Choroid plexus epithelial cell (primary cell): ENCODE measurements at regions not wholly inside any gene's neighbourhood (a gene's known extent, or its start where the extent isn't known, plus 50 kb on each side); places are given as distances from the start of the nearest gene placed in this dataset.

Experiments used
- DNase-seq: peaks from one replicate; pipeline ENCODE4 v3.0.0-alpha.2; 2010; ENCODE audit warnings: low read depth
- H3K4me3 ChIP-seq: 2 replicates; pipeline ENCODE4 v1.5.1; 2011; ENCODE audit warnings: low read depth, mild to moderate bottlenecking, control low read depth, low read length, moderate library complexity
- TF ChIP-seq, protein P1 (sequence below): conservative IDR thresholded peaks from 2 replicates; pipeline ENCODE4 v1.5.1; 2011; ENCODE audit warnings: low read depth, mild to moderate bottlenecking, control low read depth, inconsistent platforms, low read length, moderate library complexity

DNA sequence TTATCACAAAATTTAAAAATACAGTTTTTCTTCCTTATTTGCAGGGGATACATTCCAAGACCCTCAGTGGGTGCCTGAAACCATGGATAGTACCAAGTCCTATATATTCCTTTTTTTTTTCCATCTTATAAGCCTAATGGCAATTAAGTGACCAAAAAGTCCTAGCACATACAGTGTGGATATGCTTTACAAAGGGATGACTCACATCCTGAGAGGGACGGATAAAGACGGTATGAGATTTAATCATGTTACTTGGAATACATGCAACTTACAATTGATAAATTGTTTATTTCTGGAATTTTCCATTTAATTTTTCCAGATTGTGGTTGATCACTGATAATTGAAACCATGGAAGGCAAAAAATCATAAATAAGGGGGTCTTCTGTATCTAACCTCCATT, 181.2 kb upstream of the BRINP3 start:
- no peak overlapping the region for H3K4me3 ChIP-seq
- TF ChIP-seq, protein P1, sequence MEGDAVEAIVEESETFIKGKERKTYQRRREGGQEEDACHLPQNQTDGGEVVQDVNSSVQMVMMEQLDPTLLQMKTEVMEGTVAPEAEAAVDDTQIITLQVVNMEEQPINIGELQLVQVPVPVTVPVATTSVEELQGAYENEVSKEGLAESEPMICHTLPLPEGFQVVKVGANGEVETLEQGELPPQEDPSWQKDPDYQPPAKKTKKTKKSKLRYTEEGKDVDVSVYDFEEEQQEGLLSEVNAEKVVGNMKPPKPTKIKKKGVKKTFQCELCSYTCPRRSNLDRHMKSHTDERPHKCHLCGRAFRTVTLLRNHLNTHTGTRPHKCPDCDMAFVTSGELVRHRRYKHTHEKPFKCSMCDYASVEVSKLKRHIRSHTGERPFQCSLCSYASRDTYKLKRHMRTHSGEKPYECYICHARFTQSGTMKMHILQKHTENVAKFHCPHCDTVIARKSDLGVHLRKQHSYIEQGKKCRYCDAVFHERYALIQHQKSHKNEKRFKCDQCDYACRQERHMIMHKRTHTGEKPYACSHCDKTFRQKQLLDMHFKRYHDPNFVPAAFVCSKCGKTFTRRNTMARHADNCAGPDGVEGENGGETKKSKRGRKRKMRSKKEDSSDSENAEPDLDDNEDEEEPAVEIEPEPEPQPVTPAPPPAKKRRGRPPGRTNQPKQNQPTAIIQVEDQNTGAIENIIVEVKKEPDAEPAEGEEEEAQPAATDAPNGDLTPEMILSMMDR = no peak
- DNase-seq = peak; percentile 8

DNA sequence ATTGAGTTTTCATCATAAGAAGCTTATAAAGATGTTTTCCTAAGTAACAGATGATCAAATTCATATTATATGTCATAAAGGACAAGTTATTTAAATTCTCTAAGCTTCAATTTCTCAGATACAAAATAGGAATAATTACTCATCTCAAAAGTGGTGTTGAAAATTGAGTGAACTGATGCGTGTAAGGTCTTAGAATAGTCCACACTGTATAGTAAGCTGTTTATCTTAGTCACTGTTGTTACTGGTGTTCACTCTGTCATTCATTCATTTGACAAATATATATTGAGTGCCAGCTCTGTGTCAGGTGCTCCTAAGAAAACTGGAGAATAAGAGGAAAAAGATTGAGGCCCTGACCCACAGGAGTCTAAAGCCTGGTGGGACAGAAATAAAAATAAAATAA, 186.3 kb upstream of the BRINP3 start:
- H3K4me3 ChIP-seq = no peak overlapping the region
- DNase-seq = no peak
- TF ChIP-seq, protein P1 = no peak

DNA sequence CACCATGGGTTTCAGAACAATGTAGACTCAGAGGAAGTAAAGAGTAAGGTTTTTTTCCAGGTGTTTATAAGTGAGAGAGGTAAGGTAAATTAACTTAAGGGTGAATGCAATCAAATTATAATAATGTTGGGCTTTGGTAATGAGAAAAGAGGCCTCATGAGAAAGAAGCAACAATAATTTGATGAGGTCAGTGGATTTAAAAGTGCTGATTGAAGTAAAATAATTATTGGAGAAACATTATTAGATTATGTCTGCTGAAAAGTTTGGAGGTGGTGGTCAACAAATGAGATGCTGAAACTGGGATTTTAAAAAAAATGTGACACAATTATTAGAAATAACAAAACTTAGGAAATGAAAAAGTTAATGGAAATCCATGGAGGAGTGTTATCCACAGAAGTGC, 187.4 kb upstream of the BRINP3 start:
- H3K4me3 ChIP-seq = no peak overlapping the region
- DNase-seq = no peak
- TF ChIP-seq, protein P1 = no peak

DNA sequence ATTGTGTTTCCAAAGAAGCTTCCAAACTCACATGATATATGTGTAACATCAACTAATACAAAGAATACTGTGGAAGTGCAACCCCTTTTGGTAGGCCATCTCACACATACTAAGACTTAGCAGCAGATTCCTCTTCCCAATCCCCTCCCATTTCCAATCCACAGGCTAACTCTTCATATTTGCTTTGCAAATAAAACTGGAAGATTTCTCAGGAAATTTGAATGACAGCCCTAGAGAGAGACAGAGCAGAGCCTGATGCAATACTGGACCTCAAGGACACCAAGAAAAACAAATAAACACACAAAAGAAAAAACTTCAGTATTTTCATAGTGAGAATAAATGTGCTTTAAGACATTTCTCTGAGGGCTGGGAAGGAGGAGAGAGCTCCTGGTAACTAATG, 190.2 kb upstream of the BRINP3 start:
- no peak overlapping the region for H3K4me3 ChIP-seq
- DNase-seq = no peak
- TF ChIP-seq, protein P1 = no peak

DNA sequence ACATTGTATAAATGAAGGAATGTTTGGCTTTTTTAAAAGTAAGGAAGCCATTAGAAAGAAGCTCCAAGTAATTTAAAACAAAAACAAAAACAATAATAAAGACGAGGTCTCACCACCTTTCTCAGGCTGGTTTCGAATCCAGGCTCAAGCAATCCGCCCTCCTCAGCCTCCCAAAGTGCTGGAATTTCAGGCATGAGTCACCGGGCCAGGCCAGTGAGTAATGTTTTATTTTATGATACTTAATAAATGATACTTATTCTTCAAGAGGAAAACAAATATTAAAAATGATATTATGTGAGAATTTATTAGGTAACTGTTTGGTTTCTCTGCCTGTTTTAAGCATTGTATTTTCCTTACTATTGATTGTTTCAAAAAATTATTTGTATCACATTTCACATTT, 201.4 kb upstream of the BRINP3 start:
- peak; percentile 9 for DNase-seq
- TF ChIP-seq, protein P1 = no peak
- no peak overlapping the region for H3K4me3 ChIP-seq

DNA sequence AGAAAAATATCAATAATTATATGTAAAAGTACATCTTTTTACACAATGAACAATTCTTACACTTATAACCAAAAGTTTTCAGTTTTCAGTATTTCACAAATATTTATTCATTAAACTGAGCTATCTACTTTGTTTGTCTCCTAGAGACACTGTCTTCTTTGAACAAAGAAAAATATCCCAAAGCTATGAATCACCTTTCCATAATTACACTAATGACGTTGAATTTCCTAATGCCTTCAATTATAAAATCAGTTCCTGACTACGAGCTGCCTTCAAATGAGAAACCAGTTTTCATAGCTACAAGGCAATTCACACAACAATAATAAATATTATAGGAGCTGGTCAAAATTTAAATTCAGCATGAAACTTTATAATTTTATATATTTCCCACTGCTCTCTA, 201.8 kb upstream of the BRINP3 start:
- H3K4me3 ChIP-seq = no peak overlapping the region
- TF ChIP-seq, protein P1 = no peak
- DNase-seq = no peak

DNA sequence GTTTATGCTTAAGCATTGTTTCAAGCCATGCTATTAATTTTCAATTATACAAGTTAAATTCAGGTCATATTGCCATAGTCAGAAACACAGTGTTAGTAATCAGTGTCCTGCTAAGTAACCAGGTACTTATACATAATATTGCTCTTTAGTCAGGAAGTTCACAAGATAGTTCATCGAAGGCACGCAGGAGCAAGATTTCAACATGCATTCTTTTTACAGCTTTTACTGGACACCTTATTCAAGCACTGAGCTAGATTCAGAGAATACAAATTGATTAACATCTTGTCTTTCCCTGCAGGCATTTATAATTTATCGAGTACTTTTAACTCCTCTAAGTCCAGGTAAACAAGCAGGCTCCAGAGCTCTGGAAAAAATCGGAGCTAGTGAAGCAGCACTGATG, 202.3 kb upstream of the BRINP3 start:
- no peak for DNase-seq
- H3K4me3 ChIP-seq = no peak overlapping the region
- TF ChIP-seq, protein P1 = no peak
